ENCODE measurements at regions not wholly inside any gene's neighbourhood (a gene's known extent, or its start where the extent isn't known, plus 50 kb on each side); places are given as distances from the start of the nearest gene placed in this dataset.

DNA sequence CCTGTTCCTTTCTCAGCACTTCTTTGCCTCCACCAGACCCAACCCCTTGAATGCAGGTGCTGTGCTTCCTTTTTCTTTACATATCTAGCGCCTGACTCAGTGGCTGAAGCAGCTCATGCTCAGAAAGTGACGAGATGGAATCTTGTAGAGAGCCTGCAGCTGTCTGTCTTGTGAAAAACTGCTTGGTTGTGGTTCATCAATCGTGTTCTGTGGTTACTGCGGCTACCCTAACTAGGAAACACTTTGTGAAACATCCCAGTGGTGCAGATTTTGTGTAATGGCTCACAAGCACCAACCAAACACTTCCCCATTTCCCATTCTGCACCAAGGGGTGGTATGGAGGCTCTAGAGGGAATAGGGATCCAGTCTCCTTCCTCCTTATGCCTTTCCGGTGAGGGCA lies 307.2 kb upstream of the MMADHC start:
- TF ChIP-seq EZH2phosphoT487 (IDR thresholded peaks at IDR 0.05; ENCODE audit: insufficient read depth, low read depth) (no peak), EZH2 (IDR thresholded peaks at IDR 0.05; ENCODE audit: insufficient read depth, poor library complexity, severe bottlenecking) (no peak)
